Keratinocyte (primary cell): ENCODE measurements at regions not wholly inside any gene's neighbourhood (a gene's known extent, or its start where the extent isn't known, plus 50 kb on each side); places are given as distances from the start of the nearest gene placed in this dataset.

Source experiments
- DNase-seq: peaks from one replicate; pipeline ENCODE4 v3.0.0-alpha.2; 2011; ENCODE audit warnings: low read depth, missing footprints, low spot score
- FAIRE-seq: peaks from 2 replicates; lab custom pipeline; 2011; peaks lifted over from hg19 to GRCh38; lab: Jason Lieb, UNC
- H2AFZ ChIP-seq: 2 replicates; pipeline ENCODE4 v1.6.0; 2012; ENCODE audit warnings: low read length, control low read depth, inconsistent platforms; ENCODE audit not compliant: control insufficient read depth
- H3K27ac ChIP-seq: 2 replicates; pipeline ENCODE4 v1.5.1; 2011; ENCODE audit warnings: low read length; ENCODE audit not compliant: control insufficient read depth, insufficient read depth
- H3K27me3 ChIP-seq: 3 replicates; pipeline ENCODE4 v1.6.0; 2011; ENCODE audit warnings: low read length; ENCODE audit not compliant: control insufficient read depth, insufficient read depth; ENCODE audit errors: extremely low read depth
- H3K36me3 ChIP-seq, 2 experiments: 2 replicates in 1 of 2; 3 replicates in 1 of 2; pipeline ENCODE4 v1.5.1; 2011; ENCODE audit warnings: low read length in 2 of 2, mild to moderate bottlenecking in 1 of 2; ENCODE audit not compliant: control insufficient read depth in 2 of 2, insufficient read depth in 2 of 2; ENCODE audit errors: extremely low read depth in 1 of 2
- H3K4me1 ChIP-seq: 3 replicates; pipeline ENCODE4 v1.5.1; 2011; ENCODE audit warnings: low read length; ENCODE audit not compliant: control insufficient read depth, insufficient read depth; ENCODE audit errors: extremely low read depth
- H3K4me2 ChIP-seq: 3 replicates; pipeline ENCODE4 v1.6.0; 2011; ENCODE audit warnings: low read depth, low read length; ENCODE audit not compliant: control insufficient read depth, insufficient read depth; ENCODE audit errors: extremely low read depth
- H3K4me3 ChIP-seq, 3 experiments: fragments of 200-600 bp in 1 of 3; sonication (generic) in 1 of 3; 2 replicates in 2 of 3; 3 replicates in 1 of 3; pipeline ENCODE4 v1.5.1; 2011 to 2016; ENCODE audit warnings: low read length in 3 of 3, mild to moderate bottlenecking in 3 of 3, control low read depth in 2 of 3, inconsistent platforms in 1 of 3, low read depth in 1 of 3, mixed read lengths in 1 of 3, mixed run types in 1 of 3, moderate library complexity in 1 of 3; ENCODE audit not compliant: control insufficient read depth in 2 of 3, insufficient read depth in 2 of 3; ENCODE audit errors: extremely low read depth in 1 of 3
- H3K79me2 ChIP-seq: 2 replicates; pipeline ENCODE4 v1.6.0; 2012; ENCODE audit warnings: low read length; ENCODE audit not compliant: control insufficient read depth, insufficient read depth
- H3K9ac ChIP-seq: 3 replicates; pipeline ENCODE4 v1.6.0; 2011; ENCODE audit warnings: low read length; ENCODE audit not compliant: control insufficient read depth, insufficient read depth; ENCODE audit errors: extremely low read depth
- H3K9me1 ChIP-seq: 3 replicates; pipeline ENCODE4 v1.6.0; 2011; ENCODE audit warnings: low read length; ENCODE audit not compliant: control insufficient read depth, insufficient read depth; ENCODE audit errors: extremely low read depth
- H3K9me3 ChIP-seq: 2 replicates; pipeline ENCODE4 v1.5.1; 2012; ENCODE audit warnings: low read depth, low read length; ENCODE audit not compliant: control insufficient read depth
- H4K20me1 ChIP-seq: 3 replicates; pipeline ENCODE4 v1.6.0; 2011; ENCODE audit warnings: low read length; ENCODE audit not compliant: control insufficient read depth, insufficient read depth; ENCODE audit errors: extremely low read depth
- EZH2 ChIP-seq: IDR thresholded peaks from one replicate; pipeline ENCODE4 v1.6.1; 2012; ENCODE audit warnings: inconsistent platforms, mild to moderate bottlenecking, low read length, moderate library complexity
- dilution Hi-C: fragments of 300-500 bp; cut with MboI; formaldehyde crosslinking; loops from one replicate; pipeline ENCODE4 v1.7.0; 2020; ENCODE audit warnings: low sequenced_read_pairs; ENCODE audit not compliant: extremely low pct_ligation_motif_present
- TF ChIP-seq, protein P1 (sequence below), 3 experiments: IDR thresholded peaks in 1 of 3; conservative IDR thresholded peaks in 1 of 3; optimal IDR thresholded peaks in 1 of 3; 2 replicates in 2 of 3; 3 replicates in 1 of 3; pipeline versions ENCODE3 to v1.5.1; 2011; ENCODE audit warnings: low read length in 3 of 3, mild to moderate bottlenecking in 3 of 3, moderate library complexity in 2 of 3, control low read depth in 1 of 3, inconsistent platforms in 1 of 3; ENCODE audit not compliant: insufficient read depth in 2 of 3; ENCODE audit errors: extremely low read depth in 1 of 3

DNA sequence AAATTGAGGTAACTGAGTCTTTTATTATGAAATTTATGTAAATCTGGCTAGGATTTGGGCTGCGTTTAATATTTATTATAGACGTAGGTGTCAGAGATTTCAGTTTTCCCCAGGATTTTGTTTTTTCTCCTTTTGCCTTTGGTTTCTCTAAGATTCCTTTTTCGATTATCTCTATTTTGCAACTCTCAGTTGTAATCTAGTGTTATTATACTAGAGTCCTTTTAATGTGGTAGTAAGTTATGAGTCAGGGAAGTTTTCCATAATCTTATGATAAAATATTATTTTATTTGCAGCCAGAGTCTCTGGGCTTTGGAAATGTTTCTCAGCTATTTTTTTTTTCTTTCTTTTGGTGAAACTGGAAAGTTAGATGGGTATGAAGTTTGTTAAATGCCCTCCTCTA lies 1043.8 kb downstream of the PLA2G4A start:
- no peaks in the 10 kb centered on the region for H3K27me3 ChIP-seq
- no peaks in the 10 kb centered on the region for H3K79me2 ChIP-seq
- H4K20me1 ChIP-seq = no peaks in the 10 kb centered on the region
- no peaks in the 10 kb centered on the region for H3K4me1 ChIP-seq
- no peaks in the 10 kb centered on the region for H3K9me1 ChIP-seq
- no peaks in the 10 kb centered on the region for H3K9me3 ChIP-seq
- DNase-seq = no peak
- no peak overlapping the region for H2AFZ ChIP-seq
- H3K36me3 ChIP-seq = no peaks in the 10 kb centered on the region
- H3K9ac ChIP-seq = no peak overlapping the region
- H3K27ac ChIP-seq = no peak overlapping the region
- no peak for FAIRE-seq
- H3K4me3 ChIP-seq = no peak overlapping the region
- TF ChIP-seq, protein P1, sequence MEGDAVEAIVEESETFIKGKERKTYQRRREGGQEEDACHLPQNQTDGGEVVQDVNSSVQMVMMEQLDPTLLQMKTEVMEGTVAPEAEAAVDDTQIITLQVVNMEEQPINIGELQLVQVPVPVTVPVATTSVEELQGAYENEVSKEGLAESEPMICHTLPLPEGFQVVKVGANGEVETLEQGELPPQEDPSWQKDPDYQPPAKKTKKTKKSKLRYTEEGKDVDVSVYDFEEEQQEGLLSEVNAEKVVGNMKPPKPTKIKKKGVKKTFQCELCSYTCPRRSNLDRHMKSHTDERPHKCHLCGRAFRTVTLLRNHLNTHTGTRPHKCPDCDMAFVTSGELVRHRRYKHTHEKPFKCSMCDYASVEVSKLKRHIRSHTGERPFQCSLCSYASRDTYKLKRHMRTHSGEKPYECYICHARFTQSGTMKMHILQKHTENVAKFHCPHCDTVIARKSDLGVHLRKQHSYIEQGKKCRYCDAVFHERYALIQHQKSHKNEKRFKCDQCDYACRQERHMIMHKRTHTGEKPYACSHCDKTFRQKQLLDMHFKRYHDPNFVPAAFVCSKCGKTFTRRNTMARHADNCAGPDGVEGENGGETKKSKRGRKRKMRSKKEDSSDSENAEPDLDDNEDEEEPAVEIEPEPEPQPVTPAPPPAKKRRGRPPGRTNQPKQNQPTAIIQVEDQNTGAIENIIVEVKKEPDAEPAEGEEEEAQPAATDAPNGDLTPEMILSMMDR (optimal IDR thresholded peaks at IDR 0.05 in 1 of 3, IDR thresholded peaks at IDR 0.05 in 1 of 3, conservative IDR thresholded peaks at IDR 0.05 in 1 of 3; ENCODE audit: extremely low read depth in 1 of 3, insufficient read depth in 2 of 3, low read length in 3 of 3) = no peak
- no peak for TF ChIP-seq EZH2
- dilution Hi-C loops = no loop called here
- H3K4me2 ChIP-seq = no peak overlapping the region

DNA sequence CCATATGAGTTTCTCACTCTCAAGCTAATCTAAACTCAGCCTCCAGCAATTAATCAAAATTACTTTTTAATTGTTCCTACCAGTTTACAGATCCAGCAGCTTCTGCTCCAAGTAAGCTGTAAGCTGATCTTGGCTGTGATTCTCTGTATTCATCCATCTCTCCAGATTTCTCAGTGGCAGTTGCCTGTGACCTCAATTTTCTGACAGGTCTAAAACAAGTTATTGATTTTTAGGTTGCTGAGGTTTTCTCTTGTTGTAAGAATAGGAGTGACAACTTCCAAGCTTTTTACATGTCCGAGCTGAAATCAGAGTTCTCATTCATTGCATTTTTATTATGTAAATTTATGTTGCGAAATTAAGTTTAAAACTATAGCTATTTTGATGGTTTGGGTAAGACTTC lies 1044.4 kb downstream of the PLA2G4A start:
- Histone ChIP-seq H3K27me3 (no peaks in the 10 kb centered on the region), H3K4me1 (no peaks in the 10 kb centered on the region), H3K79me2 (no peaks in the 10 kb centered on the region), H3K9me1 (no peaks in the 10 kb centered on the region), H3K4me2 (no peak overlapping the region), H3K9me3 (no peaks in the 10 kb centered on the region), H3K4me3 (no peak overlapping the region), H3K36me3 (no peaks in the 10 kb centered on the region), H2AFZ (no peak overlapping the region), H4K20me1 (no peaks in the 10 kb centered on the region), H3K27ac (no peak overlapping the region), H3K9ac (no peak overlapping the region)
- no peak for TF ChIP-seq EZH2
- TF ChIP-seq, protein P1 (optimal IDR thresholded peaks at IDR 0.05 in 1 of 3, IDR thresholded peaks at IDR 0.05 in 1 of 3, conservative IDR thresholded peaks at IDR 0.05 in 1 of 3; ENCODE audit: extremely low read depth in 1 of 3, insufficient read depth in 2 of 3, low read length in 3 of 3) = no peak
- dilution Hi-C loops = no loop called here
- DNase-seq = no peak
- no peak for FAIRE-seq
